HG02571 (cell line): ENCODE measurements at regions not wholly inside any gene's neighbourhood (a gene's known extent, or its start where the extent isn't known, plus 50 kb on each side); places are given as distances from the start of the nearest gene placed in this dataset.
"Not testable (repeated sequence)": the region's sequence is repeated elsewhere in the genome, so short reads cannot be mapped to it uniquely, and the experiment has no call there.

ENCODE experiments used
- ATAC-seq: cut with Tn5 transposase; IDR thresholded peaks from one replicate; pipeline ENCODE4 v1.9.1; 2021; ENCODE audit warnings: mild to moderate bottlenecking, moderate library complexity; ENCODE audit not compliant: unreplicated experiment

GRCh38 chr6:114995526-114995925, 652.7 kb upstream of the HS3ST5 start:
- no peak for ATAC-seq

DNA sequence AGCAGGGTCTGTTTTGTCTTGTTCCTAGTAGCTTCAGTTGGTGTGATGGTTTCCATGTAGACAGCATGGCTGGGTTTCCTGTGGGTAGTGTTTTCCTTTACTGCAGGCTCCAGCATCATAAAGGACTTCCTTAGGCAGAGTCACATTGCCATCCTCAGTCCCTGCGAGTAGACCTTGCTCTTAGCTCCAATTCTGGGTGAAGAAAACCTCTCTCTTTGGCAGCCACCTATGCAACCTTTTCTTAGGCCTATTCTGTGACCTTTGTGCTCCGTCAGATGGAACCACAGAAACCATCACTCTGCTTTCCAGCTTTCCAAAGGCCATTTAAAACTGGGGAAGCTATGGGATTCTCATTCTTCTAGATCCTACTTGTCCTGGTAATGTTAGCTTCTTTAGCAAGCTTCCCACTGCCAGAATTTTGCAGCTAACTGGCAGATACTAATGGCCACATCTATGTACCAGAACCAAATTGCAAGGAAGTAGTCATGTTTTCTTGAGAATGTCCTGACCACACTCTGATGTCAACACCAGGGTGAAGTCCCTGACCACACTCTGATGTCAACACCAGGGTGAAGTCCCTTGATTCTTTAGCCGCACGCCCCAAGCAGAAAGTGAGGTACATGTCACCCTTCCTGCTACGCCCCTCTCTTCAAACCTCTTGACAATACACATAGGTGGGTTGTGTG, 646.6 kb upstream of the HS3ST5 start:
- ATAC-seq, result peak; percentile 99

- no peak for ATAC-seq
Observed at GRCh38 chr6:114987281-114987680, 644.5 kb upstream of the HS3ST5 start.

DNA sequence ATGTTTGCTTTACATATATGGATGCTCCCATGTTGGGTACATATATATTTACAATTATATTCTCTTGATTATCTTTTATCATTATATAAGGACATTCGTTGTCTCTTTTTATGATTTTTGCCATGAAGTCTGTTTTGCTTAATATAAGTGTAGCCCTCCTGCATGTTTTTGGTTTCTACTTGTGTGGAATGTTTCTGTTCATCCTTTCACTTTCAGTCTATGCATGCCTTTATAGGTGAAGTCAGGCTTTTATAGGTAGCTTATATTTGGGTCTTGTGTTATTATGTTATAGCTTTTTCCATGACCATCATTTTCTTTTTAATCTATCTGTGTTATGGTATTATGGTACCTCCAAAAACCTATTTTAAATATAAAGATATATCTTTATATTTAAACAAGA, 612.5 kb upstream of the HS3ST5 start:
- peak; percentile 61 for ATAC-seq

GRCh38 chr6:114952229-114952628, 609.4 kb upstream of the HS3ST5 start:
- no peak for ATAC-seq

GRCh38 chr6:114945392-114945791, 602.6 kb upstream of the HS3ST5 start:
- ATAC-seq, result no peak

DNA sequence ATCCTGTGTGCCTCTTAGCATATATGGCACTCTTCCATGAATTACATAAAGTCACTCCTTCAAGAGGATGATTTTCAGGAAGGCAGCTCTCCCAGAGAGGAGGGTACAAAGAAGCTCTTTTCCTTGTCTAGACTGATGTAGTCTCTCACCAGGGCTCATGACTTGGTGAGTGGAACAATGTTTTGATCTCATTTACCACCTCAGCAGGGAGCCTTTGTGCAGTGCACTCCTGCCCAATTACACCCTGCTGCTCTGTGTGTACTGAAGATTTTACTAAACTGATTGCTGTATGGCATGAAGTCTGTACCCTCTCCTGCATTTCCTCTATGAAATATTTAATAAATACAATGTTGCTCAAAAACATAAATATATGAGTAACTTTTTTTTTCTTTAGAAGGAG, 598.3 kb upstream of the HS3ST5 start:
- ATAC-seq, result no peak

DNA sequence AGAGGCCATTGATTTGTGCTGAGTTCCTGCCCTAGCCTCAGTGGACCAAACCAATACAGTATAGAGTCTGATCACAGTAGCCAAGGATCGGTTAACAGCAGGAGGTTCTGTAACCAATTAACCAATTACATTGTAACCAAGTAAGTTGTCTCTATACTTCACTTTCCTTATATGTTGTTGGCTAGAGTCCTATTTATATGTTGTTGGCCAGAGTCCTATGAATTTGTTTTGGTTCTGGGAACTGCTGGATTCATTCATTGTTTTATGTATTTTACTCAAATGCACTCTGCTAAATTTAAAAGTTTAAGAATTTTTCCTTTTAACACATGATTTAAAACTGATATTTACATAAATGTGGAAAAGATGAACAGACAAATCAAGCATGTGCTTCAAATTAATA, 597.4 kb upstream of the HS3ST5 start:
- no peak for ATAC-seq

- ATAC-seq, result no peak
Observed at GRCh38 chr6:114939630-114940029, 596.8 kb upstream of the HS3ST5 start.

DNA sequence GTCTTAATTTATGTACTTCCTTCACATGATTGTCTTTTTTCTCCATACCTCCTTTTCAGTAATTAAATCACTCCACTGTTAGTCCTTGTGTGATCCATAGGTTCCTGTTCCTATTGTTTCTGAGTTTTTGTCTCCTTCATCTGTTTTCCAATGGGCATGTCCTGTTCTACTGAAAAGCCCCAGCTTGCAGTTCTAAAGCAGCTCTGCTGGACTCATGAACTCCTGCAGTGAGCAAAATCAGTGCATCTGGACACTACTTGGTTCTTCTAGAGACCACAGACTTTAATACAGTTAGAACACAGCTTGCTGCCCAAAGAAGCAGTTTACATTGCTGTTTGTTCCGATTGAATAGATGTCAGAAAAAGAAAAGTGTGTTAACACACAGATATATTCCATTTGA, 593.3 kb upstream of the HS3ST5 start:
- ATAC-seq, result no peak

DNA sequence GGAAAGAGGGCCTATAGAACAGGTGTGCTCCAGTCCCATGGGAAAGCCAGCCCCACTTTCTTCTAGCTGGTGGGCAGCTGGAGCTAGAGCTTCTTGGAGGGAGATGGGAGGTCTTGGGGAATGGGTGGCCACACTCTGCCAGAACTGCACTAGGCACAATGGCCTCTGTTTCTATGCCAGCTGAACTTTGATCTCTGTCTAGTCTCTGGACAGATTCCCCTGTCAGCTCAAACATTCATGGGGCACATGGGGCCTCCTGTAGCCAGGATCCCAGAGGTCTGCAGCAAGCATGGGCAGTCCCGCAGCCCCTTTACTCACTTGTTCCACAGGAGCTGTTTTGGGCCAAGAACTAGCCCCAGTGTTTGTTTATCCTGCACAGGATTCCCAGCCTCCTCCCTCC, 591.3 kb upstream of the HS3ST5 start:
- no peak for ATAC-seq

DNA sequence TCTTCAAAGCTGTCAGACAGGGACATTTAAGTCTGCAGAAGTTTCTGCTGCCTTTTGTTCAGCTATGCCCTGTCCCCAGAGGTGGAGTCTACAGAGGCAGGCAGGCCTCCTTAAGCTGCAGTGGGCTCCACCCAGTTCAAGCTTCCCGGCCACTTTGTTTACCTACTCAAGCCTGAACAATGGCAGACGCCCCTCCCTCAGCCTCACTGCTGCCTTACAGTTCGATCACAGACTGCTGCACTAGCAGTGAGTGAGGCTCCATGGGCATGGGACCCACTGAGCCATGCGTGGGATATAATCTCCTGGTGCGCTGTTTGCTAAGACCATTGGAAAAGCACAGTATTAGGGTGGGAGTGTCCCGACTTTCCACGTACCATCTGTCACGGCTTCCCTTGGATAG, 585.9 kb upstream of the HS3ST5 start:
- not testable (repeated sequence) for ATAC-seq

DNA sequence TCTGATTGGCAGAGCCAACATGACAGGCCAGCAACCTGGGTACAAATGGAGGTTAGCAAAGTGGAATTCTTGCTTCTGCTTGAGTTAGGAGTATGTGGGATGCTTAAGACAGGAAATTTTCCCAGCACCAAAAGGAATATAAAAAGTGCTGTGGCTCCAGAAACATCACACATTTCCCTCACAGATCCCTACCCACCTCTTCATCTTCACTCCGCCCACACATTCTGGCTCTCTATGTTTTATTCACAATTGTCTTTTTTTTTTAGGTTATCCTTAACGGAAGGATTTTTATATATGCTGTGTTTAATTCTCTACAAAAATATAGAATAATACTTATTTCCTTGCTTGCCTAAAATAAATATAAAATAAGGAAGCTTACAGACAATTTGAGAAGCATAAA, 563.3 kb upstream of the HS3ST5 start:
- no peak for ATAC-seq

GRCh38 chr6:114897536-114897935, 554.7 kb upstream of the HS3ST5 start:
- no peak for ATAC-seq

DNA sequence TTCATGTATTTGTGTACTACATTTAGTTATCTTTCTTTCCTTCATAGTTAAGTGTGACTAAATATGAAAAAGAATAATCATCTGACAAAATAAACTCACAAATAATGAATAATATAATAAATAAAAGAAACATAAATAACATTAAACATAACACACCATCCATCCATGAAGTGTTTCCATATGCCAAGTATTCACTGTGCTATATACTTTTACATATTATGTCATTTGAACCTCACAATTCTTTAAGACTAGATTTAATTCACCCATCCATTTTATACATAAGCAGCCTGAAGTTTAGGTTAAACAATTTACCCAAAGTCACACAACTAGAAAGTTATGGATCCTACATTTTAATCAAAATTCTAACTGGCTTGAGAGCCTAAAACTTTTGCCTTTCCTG, 549.4 kb upstream of the HS3ST5 start:
- ATAC-seq, result no peak

DNA sequence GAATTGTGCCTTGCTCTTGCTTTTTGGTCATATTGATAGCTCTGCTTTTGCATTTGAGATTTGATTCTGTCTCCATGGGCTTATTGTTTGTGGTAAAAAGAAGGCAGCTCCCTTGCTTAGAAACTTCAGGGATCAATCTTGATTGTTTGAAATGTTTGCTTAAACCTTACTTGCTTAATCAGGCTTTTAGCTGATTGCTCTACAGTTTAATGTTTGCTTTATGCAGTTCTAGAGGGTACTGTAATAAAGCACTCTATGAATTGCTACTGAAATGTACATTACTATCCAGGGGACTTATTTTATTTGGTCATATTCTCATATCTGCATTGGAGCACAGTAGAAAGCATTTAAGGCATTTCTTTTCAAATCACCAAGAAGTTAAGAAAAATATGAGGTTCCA, 545.4 kb upstream of the HS3ST5 start:
- ATAC-seq, result no peak

- no peak for ATAC-seq
Observed at GRCh38 chr6:114886670-114887436, 544.0 kb upstream of the HS3ST5 start.

- no peak for ATAC-seq
Observed at GRCh38 chr6:114879693-114880092, 536.9 kb upstream of the HS3ST5 start.

- ATAC-seq, result no peak
Observed at GRCh38 chr6:114878091-114878490, 535.3 kb upstream of the HS3ST5 start.

- no peak for ATAC-seq
Observed at GRCh38 chr6:114874410-114874809, 531.6 kb upstream of the HS3ST5 start.

DNA sequence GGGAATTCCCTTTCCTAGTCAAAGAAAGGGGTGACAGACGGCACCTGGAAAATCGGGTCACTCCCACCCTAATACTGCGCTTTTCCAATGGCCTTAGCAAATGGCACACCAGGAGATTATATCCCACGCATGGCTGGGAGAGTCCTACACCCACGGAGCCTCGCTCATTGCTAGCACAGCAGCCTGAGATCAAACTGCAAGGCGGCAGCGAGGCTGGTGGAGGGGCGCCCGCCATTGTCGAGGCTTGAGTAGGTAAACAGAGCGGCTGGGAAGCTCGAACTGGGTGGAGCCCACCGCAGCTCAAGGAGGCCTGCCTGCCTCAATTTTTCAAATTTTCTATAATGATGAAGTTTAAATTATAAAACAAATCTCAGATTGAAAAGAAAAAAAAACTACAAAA, 522.7 kb upstream of the HS3ST5 start:
- ATAC-seq, result not testable (repeated sequence)

- ATAC-seq, result no peak
Observed at GRCh38 chr6:114863610-114864009, 520.8 kb upstream of the HS3ST5 start.

- no peak for ATAC-seq
Observed at GRCh38 chr6:114862819-114863218, 520.0 kb upstream of the HS3ST5 start.
